ENCODE measurements at regions not wholly inside any gene's neighbourhood (a gene's known extent, or its start where the extent isn't known, plus 50 kb on each side); places are given as distances from the start of the nearest gene placed in this dataset.
A peak's percentile ranks its signal among the peaks of the same experiment; 100 is the strongest.
"Not testable (repeated sequence)": the region's sequence is repeated elsewhere in the genome, so short reads cannot be mapped to it uniquely, and the experiment has no call there.

- not testable (repeated sequence) for DNase-seq
Measured at GRCh38 chr9:91512235-91512634, 88.6 kb upstream of the NFIL3 start.

GRCh38 chr9:91503673-91504081 lies 80.0 kb upstream of the NFIL3 start:
- no peak for DNase-seq

GRCh38 chr9:91502913-91503672 lies 79.5 kb upstream of the NFIL3 start:
- no peak for DNase-seq

- no peak for DNase-seq
Measured at GRCh38 chr9:91502475-91502874, 78.8 kb upstream of the NFIL3 start.

GRCh38 chr9:91500509-91501014 lies 76.9 kb upstream of the NFIL3 start:
- DNase-seq, result peak; percentile 80

DNA sequence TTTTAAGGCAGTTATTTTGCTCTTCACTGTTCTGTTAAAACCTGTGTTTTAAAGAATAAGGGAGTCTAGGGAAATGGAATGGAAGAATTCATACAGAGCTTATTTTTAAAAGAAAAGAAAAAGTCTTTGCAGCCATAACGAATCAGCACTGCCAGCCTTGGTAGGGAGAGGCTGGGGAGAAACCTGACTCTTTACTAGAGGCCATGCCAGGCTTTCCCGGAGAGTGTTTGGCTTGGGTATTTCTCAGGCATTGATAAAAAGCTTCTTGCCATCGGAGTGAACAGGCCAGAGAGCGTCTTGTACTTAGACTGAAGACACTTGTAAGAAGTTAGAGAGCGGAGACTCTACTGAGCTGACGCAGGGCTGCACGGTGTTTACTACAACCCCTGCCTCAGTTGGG lies 72.7 kb upstream of the NFIL3 start:
- DNase-seq, result no peak

DNA sequence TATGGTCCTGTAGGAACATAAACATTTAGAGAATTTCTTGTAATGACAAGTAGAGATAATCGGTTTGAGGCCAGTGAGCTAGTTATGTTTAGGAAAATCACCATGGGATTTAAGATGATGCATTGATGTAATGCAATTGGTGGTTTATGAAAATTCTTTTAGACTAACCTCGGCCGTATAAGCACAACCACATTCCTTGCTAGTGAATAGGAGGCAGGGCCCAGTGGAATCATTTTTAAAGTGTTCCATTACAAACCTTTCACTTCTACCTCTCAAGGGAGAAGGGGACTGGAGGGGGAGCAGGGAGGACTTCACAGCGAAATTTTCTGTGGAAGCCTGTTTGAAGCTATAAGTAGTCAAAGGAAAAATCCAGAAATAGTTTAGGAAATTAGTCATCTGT lies 71.8 kb upstream of the NFIL3 start:
- DNase-seq, result peak; percentile 98

GRCh38 chr9:91494751-91495150 lies 71.1 kb upstream of the NFIL3 start:
- DNase-seq, result peak; percentile 37

GRCh38 chr9:91492237-91492636 lies 68.6 kb upstream of the NFIL3 start:
- no peak for DNase-seq

DNA sequence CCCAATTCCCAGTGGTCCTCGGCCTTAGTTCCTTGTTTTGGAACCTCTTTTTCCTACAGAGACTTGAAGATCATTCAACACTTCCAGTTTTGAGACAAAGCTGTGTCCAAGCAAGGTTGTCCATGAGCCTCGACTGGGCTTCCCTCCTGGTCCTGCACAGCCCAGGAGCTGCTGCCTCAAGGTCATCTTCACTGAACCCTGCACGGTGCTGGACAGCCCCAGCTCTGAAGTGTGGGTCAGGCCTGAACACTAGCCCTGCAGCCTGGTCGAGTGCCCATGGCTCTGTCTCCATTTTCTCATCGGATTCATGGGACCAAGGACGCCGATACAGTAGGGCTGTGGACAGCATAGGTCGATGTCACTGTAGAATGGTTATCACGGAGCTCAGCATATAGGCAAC lies 68.0 kb upstream of the NFIL3 start:
- no peak for DNase-seq

DNA sequence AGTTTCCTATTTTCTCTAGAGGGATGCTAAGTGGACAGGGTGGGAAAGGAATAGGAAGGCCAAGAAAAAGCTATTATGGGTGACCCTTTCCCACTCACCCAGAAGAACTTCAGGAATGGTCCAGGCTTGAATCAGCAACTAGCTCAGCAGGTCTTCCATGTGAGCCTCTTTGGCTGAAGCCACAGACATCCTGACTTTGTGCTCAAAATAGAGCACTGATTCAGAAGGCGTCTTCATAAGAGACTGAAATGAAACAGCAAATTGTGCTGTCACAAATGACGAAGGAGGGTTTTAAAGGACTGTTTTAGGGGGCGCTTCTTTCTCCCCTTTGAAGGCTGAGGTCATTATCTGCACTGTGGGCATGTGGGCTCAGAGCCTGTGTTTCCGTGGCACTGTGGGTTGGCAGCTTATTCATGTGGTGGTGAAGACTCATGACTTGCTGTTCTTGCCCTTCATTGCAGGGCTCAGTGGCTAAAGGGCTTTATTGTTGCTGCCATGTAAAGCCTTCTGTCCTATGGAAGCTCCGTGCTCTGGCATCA lies 65.8 kb upstream of the NFIL3 start:
- DNase-seq, result peak; percentile 83

- DNase-seq, result peak; percentile 42
Measured at GRCh38 chr9:91488341-91488740, 64.7 kb upstream of the NFIL3 start.

- DNase-seq, result peak; percentile 87
Measured at GRCh38 chr9:91486699-91487497, 63.3 kb upstream of the NFIL3 start.

DNA sequence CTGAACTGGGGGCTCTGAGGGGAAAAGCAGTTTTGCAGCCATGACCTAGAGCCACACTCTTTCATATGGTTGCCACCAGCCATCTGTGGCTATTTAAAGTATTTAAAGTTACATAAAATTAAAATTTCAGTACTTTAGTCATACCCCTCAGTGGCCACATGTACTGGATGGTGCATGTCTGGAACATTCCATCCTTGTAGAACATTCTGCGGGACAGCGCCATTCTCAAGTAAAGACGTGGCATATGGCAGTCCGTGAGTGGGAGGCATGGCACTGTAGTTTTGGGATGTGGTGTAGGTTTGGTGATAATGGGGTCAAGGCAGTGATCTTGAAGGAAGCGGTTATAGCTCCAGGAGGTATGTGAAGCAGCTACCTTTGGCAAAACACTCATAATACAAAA lies 61.4 kb upstream of the NFIL3 start:
- no peak for DNase-seq

DNA sequence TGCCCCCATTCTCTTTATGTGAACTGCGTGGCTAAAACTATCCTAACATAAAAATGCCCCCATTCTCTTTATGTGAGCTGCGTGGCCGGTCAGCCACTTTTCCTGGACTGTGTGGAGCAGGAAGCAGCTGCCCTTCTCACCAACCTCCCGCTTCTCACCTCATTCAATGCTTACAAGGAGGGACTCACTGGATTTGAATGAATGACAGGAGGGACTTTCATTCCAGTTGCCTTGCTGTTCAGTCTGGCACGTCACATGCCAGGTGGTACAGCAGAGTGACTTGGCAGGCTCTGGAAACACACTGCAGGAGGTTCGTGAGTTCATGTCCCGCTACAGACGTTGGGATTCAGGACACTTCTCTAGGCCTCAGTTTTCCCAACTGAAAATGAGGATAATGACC lies 60.2 kb upstream of the NFIL3 start:
- no peak for DNase-seq

- peak; percentile 72 for DNase-seq
Measured at GRCh38 chr9:91483189-91483691, 59.6 kb upstream of the NFIL3 start.

- DNase-seq, result no peak
Measured at GRCh38 chr9:91481972-91482371, 58.3 kb upstream of the NFIL3 start.

DNA sequence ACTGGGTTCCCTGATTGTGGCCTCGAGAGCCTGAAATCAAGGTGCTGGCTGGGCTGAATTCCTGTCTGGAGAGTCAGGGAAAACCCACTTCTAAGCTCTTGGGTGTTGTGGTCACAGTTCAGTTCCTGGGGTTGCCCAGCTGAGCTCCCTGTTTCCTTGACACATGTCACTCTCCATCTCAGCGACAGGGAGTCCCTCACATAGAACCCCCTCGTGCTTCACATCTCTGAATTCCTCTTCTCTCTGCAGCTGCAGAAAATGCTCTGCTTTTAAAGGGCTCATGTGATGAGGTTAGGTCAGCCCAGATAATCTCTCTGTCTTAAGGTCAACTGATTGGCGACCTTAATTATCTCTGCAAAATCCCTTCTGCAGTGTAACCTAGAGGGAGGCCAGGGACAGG lies 53.5 kb upstream of the NFIL3 start:
- DNase-seq, result no peak

DNA sequence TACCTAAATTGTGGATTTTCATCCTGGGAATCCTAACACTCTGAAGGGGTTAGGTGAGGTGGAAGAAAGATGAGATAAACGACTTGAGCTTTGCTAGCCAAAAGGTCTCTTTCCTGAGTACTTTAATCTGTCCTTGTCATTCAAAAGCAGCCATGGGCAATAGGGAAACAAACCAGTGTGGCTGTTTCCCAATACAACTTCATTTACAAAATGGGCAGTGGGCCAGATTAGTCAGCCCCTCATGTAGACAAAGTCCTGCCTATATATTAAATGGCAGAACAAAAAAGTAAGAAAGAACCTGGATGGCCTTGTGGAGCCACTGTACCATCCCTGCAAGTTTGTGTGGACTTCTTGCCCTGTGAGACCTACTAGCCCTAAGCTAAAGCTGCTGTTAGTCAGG lies 51.0 kb upstream of the NFIL3 start:
- DNase-seq, result no peak

Data from fibroblast of skin of scalp (primary cell).